K562 (cell line): ENCODE measurements at regions not wholly inside any gene's neighbourhood (a gene's known extent, or its start where the extent isn't known, plus 50 kb on each side); places are given as distances from the start of the nearest gene placed in this dataset.

ENCODE experiments used
- ATAC-seq: fragments of 200-7000 bp; cut with Tn5 transposase; 3 replicates; pipeline ENCODE4 v1.9.1; 2020; ENCODE audit warnings: moderate library complexity
- BruUV-seq: library from RNA; stranded (reverse); fragments of 400-500 nt; replicated peaks from 2 replicates; lab custom pipeline; 2021; lab: Mats Ljungman, UMichigan
- CTCF ChIA-PET: fragments of 300-600 bp; formaldehyde crosslinking; extraction: SDS; loops from one replicate; lab custom pipeline; 2021; ENCODE audit warnings: low intra/inter-chr PET ratio; lab: Yijun Ruan, JAX
- POLR2A ChIA-PET: fragments of 300-600, 350-650 bp; sonication (Branson Sonifier 250); formaldehyde crosslinking; extraction: SDS; loops from one replicate; lab custom pipeline; 2021; ENCODE audit warnings: antibody characterized with exemption, inconsistent platforms; lab: Yijun Ruan, JAX
- DNase-seq, 4 experiments: peaks; one replicate each; pipeline versions ENCODE4 v3.0.0 to v3.0.0-alpha.2; 2011 to 2018; ENCODE audit warnings: low spot score in 3 of 4, mixed read lengths in 3 of 4; ENCODE audit errors: extremely low read depth in 1 of 4
- FAIRE-seq: peaks from 2 replicates; lab custom pipeline; 2011; peaks lifted over from hg19 to GRCh38; lab: Jason Lieb, UNC
- H2AFZ ChIP-seq: 2 replicates; pipeline ENCODE4 v1.6.0; 2011; ENCODE audit warnings: low read depth, low read length, control low read depth, inconsistent platforms
- H3K27ac ChIP-seq: fragments of 200-600 bp; 3 replicates; pipeline ENCODE4 v1.8.0; 2011; ENCODE audit warnings: low read depth, mild to moderate bottlenecking, control low read depth, inconsistent platforms, low read length, moderate library complexity, mixed read lengths; ENCODE audit errors: extremely low read depth
- H3K27me3 ChIP-seq, 2 experiments: fragments of 300-600 bp in 1 of 2; 2 replicates in 1 of 2; 3 replicates in 1 of 2; pipeline versions ENCODE4 v1.6.0 to v1.8.0; 2011; ENCODE audit warnings: inconsistent platforms in 2 of 2, low read length in 2 of 2, mild to moderate bottlenecking in 1 of 2, mixed read lengths in 1 of 2, moderate library complexity in 1 of 2; ENCODE audit not compliant: control insufficient read depth in 2 of 2, insufficient read depth in 2 of 2
- H3K36me3 ChIP-seq: fragments of 300-600 bp; 3 replicates; pipeline ENCODE4 v1.8.0; 2011; ENCODE audit warnings: mild to moderate bottlenecking, low read length, inconsistent platforms; ENCODE audit not compliant: control insufficient read depth, insufficient read depth
- H3K4me1 ChIP-seq, 2 experiments: fragments of 200-600 bp in 1 of 2; replicated peaks in 1 of 2; 2 replicates in 1 of 2; 3 replicates in 1 of 2; pipeline versions ENCODE4 v1.5.1 to v1.8.0; 2011; ENCODE audit warnings: inconsistent platforms in 2 of 2, low read length in 2 of 2, mild to moderate bottlenecking in 1 of 2, mixed read lengths in 1 of 2, moderate library complexity in 1 of 2; ENCODE audit not compliant: control insufficient read depth in 2 of 2, insufficient read depth in 2 of 2
- H3K4me2 ChIP-seq: 2 replicates; pipeline ENCODE4 v1.6.1; 2011; ENCODE audit warnings: low read length, control low read depth, inconsistent platforms, mixed read lengths; ENCODE audit not compliant: insufficient read depth
- H3K4me3 ChIP-seq: fragments of 200-600 bp; sonication (generic), shearing (Covaris generic); 2 replicates; pipeline ENCODE4 v1.5.1; 2016; ENCODE audit warnings: control low read depth, inconsistent platforms
- H3K79me2 ChIP-seq: fragments of 200-600 bp; 3 replicates; pipeline ENCODE4 v1.8.0; 2011; ENCODE audit warnings: low read length, inconsistent platforms; ENCODE audit not compliant: control insufficient read depth, insufficient read depth
- H3K9ac ChIP-seq, 2 experiments: 2 replicates each; pipeline versions ENCODE4 v1.6.0 to v1.6.1; 2011; ENCODE audit warnings: low read depth in 2 of 2, low read length in 2 of 2, control low read depth in 1 of 2, inconsistent platforms in 1 of 2, mild to moderate bottlenecking in 1 of 2, mixed read lengths in 1 of 2; ENCODE audit not compliant: insufficient read depth in 1 of 2
- H3K9me1 ChIP-seq: one replicate; pipeline ENCODE4 v1.6.0; 2011; ENCODE audit warnings: inconsistent platforms, mild to moderate bottlenecking, low read length, moderate library complexity; ENCODE audit not compliant: control insufficient read depth, insufficient read depth
- H3K9me3 ChIP-seq: replicated peaks from 2 replicates; pipeline ENCODE4 v1.5.1; 2011; ENCODE audit warnings: low read depth, low read length, inconsistent platforms; ENCODE audit not compliant: control insufficient read depth, insufficient read depth
- H4K20me1 ChIP-seq: replicated peaks from 2 replicates; pipeline ENCODE4 v1.6.1; 2011; ENCODE audit warnings: low read length, inconsistent platforms, mixed read lengths; ENCODE audit not compliant: control insufficient read depth, insufficient read depth
- LCOR ChIP-seq: sonication (generic); formaldehyde crosslinking; IDR thresholded peaks from 2 replicates; pipeline ENCODE4 v1.8.0; 2022; ENCODE audit warnings: mild to moderate bottlenecking, missing genetic modification reagents
- NR4A1 ChIP-seq, 2 experiments: fragments of 250-450 bp in 1 of 2; fragments of 450-650 bp in 1 of 2; sonication (Bioruptor Pico) in 1 of 2; IDR thresholded peaks; 2 replicates each; pipeline versions ENCODE4 v1.4.0 to v1.6.1; 2016 to 2020; ENCODE audit warnings: mild to moderate bottlenecking in 2 of 2, missing compliant biosample characterization in 1 of 2, missing genetic modification characterization in 1 of 2, moderate library complexity in 1 of 2
- POLR2AphosphoS2 ChIP-seq: IDR thresholded peaks from 2 replicates; pipeline ENCODE4 v1.6.1; 2012; ENCODE audit warnings: low read length, improper control_type of control experiment
- POLR3G ChIP-seq: IDR thresholded peaks from 2 replicates; pipeline ENCODE4 v1.6.1; 2011; ENCODE audit not compliant: insufficient read length, insufficient replicate concordance; ENCODE audit errors: extremely low read depth
- ZNF707 ChIP-seq: fragments of 250-450 bp; sonication (Bioruptor Pico); conservative IDR thresholded peaks from 2 replicates; pipeline ENCODE4 v1.8.0; 2022; ENCODE audit warnings: inconsistent platforms, mild to moderate bottlenecking, moderate library complexity
- in situ Hi-C: fragments of 300-500 bp; cut with MboI; formaldehyde crosslinking; loops from 4 replicates; pipeline ENCODE4 v1.15.0; 2018; ENCODE audit warnings: inconsistent platforms, mixed read lengths
- intact Hi-C: fragments of 100-400 bp; cut with micrococcal nuclease; formaldehyde crosslinking; loops from 2 replicates; pipeline ENCODE4 v1.14.2; 2022
- TF ChIP-seq, protein P1 (sequence below): fragments of 200-800 bp; sonication (Bioruptor generic); IDR thresholded peaks from 2 replicates; pipeline ENCODE4 v1.6.1; 2016; ENCODE audit warnings: missing genetic modification characterization, missing compliant biosample characterization

DNA sequence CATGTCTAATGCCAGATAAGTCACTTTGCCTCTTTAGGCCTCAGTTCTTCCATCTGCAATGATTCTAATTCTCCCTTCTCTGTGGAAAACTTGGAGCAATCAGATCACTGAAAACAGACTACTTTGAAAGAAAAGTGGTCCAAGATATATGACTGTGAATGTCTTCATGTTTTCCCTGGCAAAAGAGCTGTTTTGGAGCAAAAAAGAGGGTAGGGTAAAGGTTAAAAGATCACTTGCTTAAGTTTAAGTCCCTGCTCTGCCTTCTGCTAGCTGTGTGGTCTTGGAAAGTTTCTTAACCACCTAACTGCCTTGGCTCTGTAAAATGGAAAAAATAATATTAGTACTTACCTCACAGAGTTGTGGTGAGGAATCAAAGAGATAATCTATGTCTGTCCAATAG is 140.3 kb upstream of the PAK3 start:
- CTCF ChIA-PET: no interaction called here
- H3K9ac ChIP-seq: no peak overlapping the region
- no peak for FAIRE-seq
- no peaks in the 10 kb centered on the region for H3K9me1 ChIP-seq
- H4K20me1 ChIP-seq: no peaks in the 10 kb centered on the region
- no peak overlapping the region for H3K27ac ChIP-seq
- BruUV-seq: no TSS peak
- H3K9me3 ChIP-seq: no peaks in the 10 kb centered on the region
- no peaks in the 10 kb centered on the region for H3K27me3 ChIP-seq
- TF ChIP-seq LCOR (CRISPR knock-in tag) (no peak), POLR2AphosphoS2 (no peak), ZNF707 (CRISPR knock-in tag) (no peak), NR4A1 (CRISPR knock-in tag; IDR thresholded peaks at IDR 0.05) (no peak), NR4A1 (tag; IDR thresholded peaks at IDR 0.05) (no peak), POLR3G (no peak)
- TF ChIP-seq, protein P1, sequence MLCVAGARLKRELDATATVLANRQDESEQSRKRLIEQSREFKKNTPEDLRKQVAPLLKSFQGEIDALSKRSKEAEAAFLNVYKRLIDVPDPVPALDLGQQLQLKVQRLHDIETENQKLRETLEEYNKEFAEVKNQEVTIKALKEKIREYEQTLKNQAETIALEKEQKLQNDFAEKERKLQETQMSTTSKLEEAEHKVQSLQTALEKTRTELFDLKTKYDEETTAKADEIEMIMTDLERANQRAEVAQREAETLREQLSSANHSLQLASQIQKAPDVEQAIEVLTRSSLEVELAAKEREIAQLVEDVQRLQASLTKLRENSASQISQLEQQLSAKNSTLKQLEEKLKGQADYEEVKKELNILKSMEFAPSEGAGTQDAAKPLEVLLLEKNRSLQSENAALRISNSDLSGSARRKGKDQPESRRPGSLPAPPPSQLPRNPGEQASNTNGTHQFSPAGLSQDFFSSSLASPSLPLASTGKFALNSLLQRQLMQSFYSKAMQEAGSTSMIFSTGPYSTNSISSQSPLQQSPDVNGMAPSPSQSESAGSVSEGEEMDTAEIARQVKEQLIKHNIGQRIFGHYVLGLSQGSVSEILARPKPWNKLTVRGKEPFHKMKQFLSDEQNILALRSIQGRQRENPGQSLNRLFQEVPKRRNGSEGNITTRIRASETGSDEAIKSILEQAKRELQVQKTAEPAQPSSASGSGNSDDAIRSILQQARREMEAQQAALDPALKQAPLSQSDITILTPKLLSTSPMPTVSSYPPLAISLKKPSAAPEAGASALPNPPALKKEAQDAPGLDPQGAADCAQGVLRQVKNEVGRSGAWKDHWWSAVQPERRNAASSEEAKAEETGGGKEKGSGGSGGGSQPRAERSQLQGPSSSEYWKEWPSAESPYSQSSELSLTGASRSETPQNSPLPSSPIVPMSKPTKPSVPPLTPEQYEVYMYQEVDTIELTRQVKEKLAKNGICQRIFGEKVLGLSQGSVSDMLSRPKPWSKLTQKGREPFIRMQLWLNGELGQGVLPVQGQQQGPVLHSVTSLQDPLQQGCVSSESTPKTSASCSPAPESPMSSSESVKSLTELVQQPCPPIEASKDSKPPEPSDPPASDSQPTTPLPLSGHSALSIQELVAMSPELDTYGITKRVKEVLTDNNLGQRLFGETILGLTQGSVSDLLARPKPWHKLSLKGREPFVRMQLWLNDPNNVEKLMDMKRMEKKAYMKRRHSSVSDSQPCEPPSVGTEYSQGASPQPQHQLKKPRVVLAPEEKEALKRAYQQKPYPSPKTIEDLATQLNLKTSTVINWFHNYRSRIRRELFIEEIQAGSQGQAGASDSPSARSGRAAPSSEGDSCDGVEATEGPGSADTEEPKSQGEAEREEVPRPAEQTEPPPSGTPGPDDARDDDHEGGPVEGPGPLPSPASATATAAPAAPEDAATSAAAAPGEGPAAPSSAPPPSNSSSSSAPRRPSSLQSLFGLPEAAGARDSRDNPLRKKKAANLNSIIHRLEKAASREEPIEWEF (CRISPR knock-in tag): no peak
- TF ChIP-seq, all 486 proteins: peak for 0
- in situ Hi-C loops (no loop called here), intact Hi-C loops (no loop called here)
- DNase-seq (no peak), ATAC-seq (no peak)
- Histone ChIP-seq H3K4me3 (no peak overlapping the region), H3K36me3 (no peaks in the 10 kb centered on the region), H3K4me2 (no peak overlapping the region), H3K79me2 (no peaks in the 10 kb centered on the region), H2AFZ (no peak overlapping the region), H3K4me1 (no peaks in the 10 kb centered on the region)
- POLR2A ChIA-PET: no interaction called here
